Suprapubic skin (tissue), 3 donors: ENCODE measurements at regions not wholly inside any gene's neighbourhood (a gene's known extent, or its start where the extent isn't known, plus 50 kb on each side); places are given as distances from the start of the nearest gene placed in this dataset.

ENCODE experiments used
- POLR2A ChIP-seq, 2 donors: fragments of 450-650 bp; IDR thresholded peaks; one replicate each; pipeline ENCODE4 v1.6.1; 2017; ENCODE audit warnings: antibody characterized with exemption in 2 of 2, mild to moderate bottlenecking in 2 of 2, moderate library complexity in 2 of 2
- TF ChIP-seq, protein P1 (sequence below), 2 donors: fragments of 200-600 bp in 1 of 2; fragments of 450-650 bp in 1 of 2; sonication (generic) in 1 of 2; IDR thresholded peaks; one replicate each; pipeline ENCODE4 v1.5.1; 2016 to 2019; ENCODE audit warnings: antibody characterized with exemption in 2 of 2, mild to moderate bottlenecking in 1 of 2, moderate library complexity in 1 of 2

DNA sequence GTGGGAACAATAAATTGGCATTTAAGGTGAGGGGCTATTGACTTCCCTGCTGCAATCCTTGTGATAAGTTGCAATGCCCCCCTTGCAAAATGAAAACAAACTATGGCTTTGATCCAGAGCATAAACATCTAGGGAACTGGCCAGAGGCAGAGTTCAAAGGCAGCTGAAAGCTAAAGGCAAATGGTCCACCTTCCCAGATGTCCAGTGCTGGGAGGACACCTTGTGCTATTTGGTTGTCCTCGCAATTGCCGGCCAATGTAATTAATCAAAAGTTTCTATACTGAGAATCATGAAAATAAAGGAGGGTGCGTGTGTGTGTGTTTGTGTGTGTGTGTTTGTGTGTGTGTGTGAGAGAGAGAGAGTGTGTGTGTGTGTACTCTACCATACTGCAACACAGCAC, 337.4 kb downstream of the CBLN4 start:
- TF ChIP-seq, protein P1, sequence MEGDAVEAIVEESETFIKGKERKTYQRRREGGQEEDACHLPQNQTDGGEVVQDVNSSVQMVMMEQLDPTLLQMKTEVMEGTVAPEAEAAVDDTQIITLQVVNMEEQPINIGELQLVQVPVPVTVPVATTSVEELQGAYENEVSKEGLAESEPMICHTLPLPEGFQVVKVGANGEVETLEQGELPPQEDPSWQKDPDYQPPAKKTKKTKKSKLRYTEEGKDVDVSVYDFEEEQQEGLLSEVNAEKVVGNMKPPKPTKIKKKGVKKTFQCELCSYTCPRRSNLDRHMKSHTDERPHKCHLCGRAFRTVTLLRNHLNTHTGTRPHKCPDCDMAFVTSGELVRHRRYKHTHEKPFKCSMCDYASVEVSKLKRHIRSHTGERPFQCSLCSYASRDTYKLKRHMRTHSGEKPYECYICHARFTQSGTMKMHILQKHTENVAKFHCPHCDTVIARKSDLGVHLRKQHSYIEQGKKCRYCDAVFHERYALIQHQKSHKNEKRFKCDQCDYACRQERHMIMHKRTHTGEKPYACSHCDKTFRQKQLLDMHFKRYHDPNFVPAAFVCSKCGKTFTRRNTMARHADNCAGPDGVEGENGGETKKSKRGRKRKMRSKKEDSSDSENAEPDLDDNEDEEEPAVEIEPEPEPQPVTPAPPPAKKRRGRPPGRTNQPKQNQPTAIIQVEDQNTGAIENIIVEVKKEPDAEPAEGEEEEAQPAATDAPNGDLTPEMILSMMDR (IDR thresholded peaks at IDR 0.05), result no peak
- no peak for TF ChIP-seq POLR2A (IDR thresholded peaks at IDR 0.05)
